ENCODE measurements at regions not wholly inside any gene's neighbourhood (a gene's known extent, or its start where the extent isn't known, plus 50 kb on each side); places are given as distances from the start of the nearest gene placed in this dataset.
"Not testable (repeated sequence)": the region's sequence is repeated elsewhere in the genome, so short reads cannot be mapped to it uniquely, and the experiment has no call there.

- no peak for DNase-seq
Observed at GRCh38 chr13:75968103-75968838, 332.1 kb downstream of the LMO7 start.

- no peak for DNase-seq
Observed at GRCh38 chr13:75963302-75963701, 327.2 kb downstream of the LMO7 start.

- no peak for DNase-seq
Observed at GRCh38 chr13:75961911-75962310, 325.8 kb downstream of the LMO7 start.

- no peak for DNase-seq
Observed at GRCh38 chr13:75960538-75960994, 324.4 kb downstream of the LMO7 start.

- no peak for DNase-seq
Observed at GRCh38 chr13:75959861-75960481, 323.8 kb downstream of the LMO7 start.

- not testable (repeated sequence) for DNase-seq
Observed at GRCh38 chr13:75953589-75953988, 317.5 kb downstream of the LMO7 start.

- DNase-seq: no peak
Observed at GRCh38 chr13:75947448-75947847, 311.3 kb downstream of the LMO7 start.

GRCh38 chr13:75946536-75947284, 310.6 kb downstream of the LMO7 start:
- no peak for DNase-seq

GRCh38 chr13:75945841-75946482, 309.8 kb downstream of the LMO7 start:
- DNase-seq: no peak

- no peak for DNase-seq
Observed at GRCh38 chr13:75938811-75939560, 302.9 kb downstream of the LMO7 start.

- no peak for DNase-seq
Observed at GRCh38 chr13:75936791-75937190, 300.7 kb downstream of the LMO7 start.

- DNase-seq: no peak
Observed at GRCh38 chr13:75935805-75936204, 299.7 kb downstream of the LMO7 start.

GRCh38 chr13:75934889-75935288, 298.8 kb downstream of the LMO7 start:
- no peak for DNase-seq

GRCh38 chr13:75932636-75933035, 296.5 kb downstream of the LMO7 start:
- no peak for DNase-seq

GRCh38 chr13:75931116-75931515, 295.0 kb downstream of the LMO7 start:
- no peak for DNase-seq

GRCh38 chr13:75929076-75929475, 292.9 kb downstream of the LMO7 start:
- no peak for DNase-seq

GRCh38 chr13:75927183-75927669, 291.1 kb downstream of the LMO7 start:
- no peak for DNase-seq

GRCh38 chr13:75920536-75920935, 284.4 kb downstream of the LMO7 start:
- no peak for DNase-seq

- no peak for DNase-seq
Observed at GRCh38 chr13:75919660-75920199, 283.6 kb downstream of the LMO7 start.

GRCh38 chr13:75915066-75915465, 278.9 kb downstream of the LMO7 start:
- no peak for DNase-seq

- no peak for DNase-seq
Observed at GRCh38 chr13:75913925-75914324, 277.8 kb downstream of the LMO7 start.

GRCh38 chr13:75910591-75910990, 274.5 kb downstream of the LMO7 start:
- DNase-seq: no peak

All from activated CD8-positive, alpha-beta memory T cell treated with anti-CD3 and anti-CD28 coated beads, Interleukin-2, amount 50 U/mL, for 4 hours (primary cell).